ENCODE measurements at regions not wholly inside any gene's neighbourhood (a gene's known extent, or its start where the extent isn't known, plus 50 kb on each side); places are given as distances from the start of the nearest gene placed in this dataset.
"Not testable (repeated sequence)": the region's sequence is repeated elsewhere in the genome, so short reads cannot be mapped to it uniquely, and the experiment has no call there.

DNA sequence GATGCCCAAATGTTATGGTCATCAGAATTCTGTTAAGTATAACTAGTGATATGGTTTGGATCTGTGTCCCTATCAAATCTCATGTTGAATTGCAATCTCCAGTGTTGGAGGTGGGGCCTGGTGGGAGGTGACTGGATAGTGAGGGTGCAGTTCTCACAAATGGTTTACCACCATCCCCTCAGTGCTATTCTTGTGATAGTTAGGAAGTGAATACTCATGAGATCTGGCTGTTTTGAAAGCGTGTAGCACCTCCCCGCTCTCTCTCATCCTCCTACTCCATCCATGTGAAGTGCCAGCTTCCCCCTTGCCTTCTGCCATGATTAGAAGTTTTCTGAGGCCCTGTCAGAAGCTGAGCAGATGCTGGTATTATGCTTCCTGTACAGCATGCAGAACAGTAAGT, 359.5 kb downstream of the TMEM167A start:
- in situ Hi-C loops (cut with HindIII; ENCODE audit: low pct_unique_long_range_greater_than_20kb, low sequenced_read_pairs) = no loop called here
- Histone ChIP-seq H3K9me3 (ENCODE audit: control insufficient read depth, insufficient read depth, low read depth, low read length) (no peaks in the 10 kb centered on the region), H3K36me3 (ENCODE audit: control insufficient read depth, insufficient read depth, low read length) (no peaks in the 10 kb centered on the region), H3K27me3 (ENCODE audit: control insufficient read depth, insufficient read depth, low read length) (no peaks in the 10 kb centered on the region), H3K27ac (ENCODE audit: low read length) (no peak overlapping the region), H3K4me3 (ENCODE audit: low read depth in 2 of 2, low read length in 2 of 2) (no peak overlapping the region), H3K4me1 (ENCODE audit: control insufficient read depth, insufficient read depth, low read length) (no peaks in the 10 kb centered on the region)
- POLR2A ChIA-PET = no interaction called here
- intact Hi-C loops (cut with micrococcal nuclease; ENCODE audit: unreplicated experiment) = no loop called here
- DNase-seq (ENCODE audit: low read depth, low spot score) (no peak), ATAC-seq (no peak)
- BruUV-seq (replicated peaks) = no TSS peak
- no peak for TF ChIP-seq POLR2AphosphoS5 (IDR thresholded peaks at IDR 0.05; ENCODE audit: low read depth, low read length)
- TF ChIP-seq, protein P1, sequence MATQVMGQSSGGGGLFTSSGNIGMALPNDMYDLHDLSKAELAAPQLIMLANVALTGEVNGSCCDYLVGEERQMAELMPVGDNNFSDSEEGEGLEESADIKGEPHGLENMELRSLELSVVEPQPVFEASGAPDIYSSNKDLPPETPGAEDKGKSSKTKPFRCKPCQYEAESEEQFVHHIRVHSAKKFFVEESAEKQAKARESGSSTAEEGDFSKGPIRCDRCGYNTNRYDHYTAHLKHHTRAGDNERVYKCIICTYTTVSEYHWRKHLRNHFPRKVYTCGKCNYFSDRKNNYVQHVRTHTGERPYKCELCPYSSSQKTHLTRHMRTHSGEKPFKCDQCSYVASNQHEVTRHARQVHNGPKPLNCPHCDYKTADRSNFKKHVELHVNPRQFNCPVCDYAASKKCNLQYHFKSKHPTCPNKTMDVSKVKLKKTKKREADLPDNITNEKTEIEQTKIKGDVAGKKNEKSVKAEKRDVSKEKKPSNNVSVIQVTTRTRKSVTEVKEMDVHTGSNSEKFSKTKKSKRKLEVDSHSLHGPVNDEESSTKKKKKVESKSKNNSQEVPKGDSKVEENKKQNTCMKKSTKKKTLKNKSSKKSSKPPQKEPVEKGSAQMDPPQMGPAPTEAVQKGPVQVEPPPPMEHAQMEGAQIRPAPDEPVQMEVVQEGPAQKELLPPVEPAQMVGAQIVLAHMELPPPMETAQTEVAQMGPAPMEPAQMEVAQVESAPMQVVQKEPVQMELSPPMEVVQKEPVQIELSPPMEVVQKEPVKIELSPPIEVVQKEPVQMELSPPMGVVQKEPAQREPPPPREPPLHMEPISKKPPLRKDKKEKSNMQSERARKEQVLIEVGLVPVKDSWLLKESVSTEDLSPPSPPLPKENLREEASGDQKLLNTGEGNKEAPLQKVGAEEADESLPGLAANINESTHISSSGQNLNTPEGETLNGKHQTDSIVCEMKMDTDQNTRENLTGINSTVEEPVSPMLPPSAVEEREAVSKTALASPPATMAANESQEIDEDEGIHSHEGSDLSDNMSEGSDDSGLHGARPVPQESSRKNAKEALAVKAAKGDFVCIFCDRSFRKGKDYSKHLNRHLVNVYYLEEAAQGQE (IDR thresholded peaks at IDR 0.05; ENCODE audit: insufficient read depth in 1 of 2, low read depth in 2 of 2, low read length in 1 of 2) = no peak
- TF ChIP-seq SIN3A (IDR thresholded peaks at IDR 0.05; ENCODE audit: borderline replicate concordance, insufficient read depth, low read depth, low read length) = no peak
- TF ChIP-seq, protein P2, sequence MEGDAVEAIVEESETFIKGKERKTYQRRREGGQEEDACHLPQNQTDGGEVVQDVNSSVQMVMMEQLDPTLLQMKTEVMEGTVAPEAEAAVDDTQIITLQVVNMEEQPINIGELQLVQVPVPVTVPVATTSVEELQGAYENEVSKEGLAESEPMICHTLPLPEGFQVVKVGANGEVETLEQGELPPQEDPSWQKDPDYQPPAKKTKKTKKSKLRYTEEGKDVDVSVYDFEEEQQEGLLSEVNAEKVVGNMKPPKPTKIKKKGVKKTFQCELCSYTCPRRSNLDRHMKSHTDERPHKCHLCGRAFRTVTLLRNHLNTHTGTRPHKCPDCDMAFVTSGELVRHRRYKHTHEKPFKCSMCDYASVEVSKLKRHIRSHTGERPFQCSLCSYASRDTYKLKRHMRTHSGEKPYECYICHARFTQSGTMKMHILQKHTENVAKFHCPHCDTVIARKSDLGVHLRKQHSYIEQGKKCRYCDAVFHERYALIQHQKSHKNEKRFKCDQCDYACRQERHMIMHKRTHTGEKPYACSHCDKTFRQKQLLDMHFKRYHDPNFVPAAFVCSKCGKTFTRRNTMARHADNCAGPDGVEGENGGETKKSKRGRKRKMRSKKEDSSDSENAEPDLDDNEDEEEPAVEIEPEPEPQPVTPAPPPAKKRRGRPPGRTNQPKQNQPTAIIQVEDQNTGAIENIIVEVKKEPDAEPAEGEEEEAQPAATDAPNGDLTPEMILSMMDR (IDR thresholded peaks at IDR 0.05) = no peak
- no peak for TF ChIP-seq TCF7L2 (IDR thresholded peaks at IDR 0.05; ENCODE audit: low read depth, low read length)
- CTCF ChIA-PET = no interaction called here

DNA sequence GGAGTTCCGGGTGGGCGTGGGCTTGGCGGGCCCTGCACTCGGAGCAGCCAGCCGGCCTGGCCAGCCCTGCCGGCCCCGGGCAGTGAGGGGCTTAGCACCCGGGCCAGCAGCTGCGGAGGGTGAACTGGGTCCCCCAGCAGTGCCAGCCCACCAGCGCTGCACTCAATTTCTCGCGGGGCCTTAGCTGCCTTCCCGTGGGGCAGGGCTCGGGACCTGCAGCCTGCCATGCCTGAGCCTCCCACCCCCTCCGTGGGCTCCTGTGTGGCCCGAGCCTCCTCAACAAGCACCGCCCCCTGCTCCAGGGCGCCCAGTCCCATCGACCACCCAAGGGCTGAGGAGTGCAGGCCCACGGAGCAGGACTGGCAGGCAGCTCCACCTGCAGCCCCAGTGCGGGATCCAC, 362.5 kb downstream of the TMEM167A start:
- H3K36me3 ChIP-seq (ENCODE audit: control insufficient read depth, insufficient read depth, low read length); H3K9me3 ChIP-seq (ENCODE audit: control insufficient read depth, insufficient read depth, low read depth, low read length); POLR2A ChIA-PET; ATAC-seq; in situ Hi-C loops (cut with HindIII; ENCODE audit: low pct_unique_long_range_greater_than_20kb, low sequenced_read_pairs); H3K4me1 ChIP-seq (ENCODE audit: control insufficient read depth, insufficient read depth, low read length); DNase-seq (ENCODE audit: low read depth, low spot score); H3K4me3 ChIP-seq (ENCODE audit: low read depth in 2 of 2, low read length in 2 of 2); H3K27me3 ChIP-seq (ENCODE audit: control insufficient read depth, insufficient read depth, low read length); H3K27ac ChIP-seq (ENCODE audit: low read length); intact Hi-C loops (cut with micrococcal nuclease; ENCODE audit: unreplicated experiment); BruUV-seq (replicated peaks); CTCF ChIA-PET: not testable (repeated sequence)

DNA sequence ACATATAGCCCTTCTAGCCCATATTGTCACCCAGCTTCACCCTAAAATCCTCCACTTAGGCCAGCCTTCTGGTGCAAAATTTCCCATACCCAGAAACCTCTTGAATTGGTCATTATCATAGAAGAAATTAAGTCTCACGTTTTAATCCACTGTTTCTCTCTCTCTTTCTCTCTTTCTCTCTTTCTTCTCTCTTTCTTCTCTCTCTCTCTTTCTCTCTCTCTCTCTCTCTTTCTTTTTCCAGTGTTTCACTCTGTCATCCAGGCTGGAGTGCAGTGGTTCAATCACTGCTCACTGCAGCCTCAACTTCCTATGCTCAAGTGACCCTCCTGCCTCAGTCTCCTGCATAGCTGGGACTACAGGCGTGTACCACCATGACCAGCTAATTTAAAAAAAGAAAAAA, 363.4 kb downstream of the TMEM167A start:
- no TSS peak for BruUV-seq (replicated peaks)
- Histone ChIP-seq H3K27me3 (ENCODE audit: control insufficient read depth, insufficient read depth, low read length) (no peaks in the 10 kb centered on the region), H3K4me3 (ENCODE audit: low read depth in 2 of 2, low read length in 2 of 2) (no peak overlapping the region), H3K36me3 (ENCODE audit: control insufficient read depth, insufficient read depth, low read length) (no peaks in the 10 kb centered on the region), H3K4me1 (ENCODE audit: control insufficient read depth, insufficient read depth, low read length) (no peaks in the 10 kb centered on the region), H3K27ac (ENCODE audit: low read length) (no peak overlapping the region), H3K9me3 (ENCODE audit: control insufficient read depth, insufficient read depth, low read depth, low read length) (no peaks in the 10 kb centered on the region)
- intact Hi-C loops (cut with micrococcal nuclease; ENCODE audit: unreplicated experiment) = no loop called here
- ChIA-PET CTCF (no interaction called here), POLR2A (no interaction called here)
- TF ChIP-seq TCF7L2 (IDR thresholded peaks at IDR 0.05; ENCODE audit: low read depth, low read length) (no peak), SIN3A (IDR thresholded peaks at IDR 0.05; ENCODE audit: borderline replicate concordance, insufficient read depth, low read depth, low read length) (no peak), POLR2AphosphoS5 (IDR thresholded peaks at IDR 0.05; ENCODE audit: low read depth, low read length) (no peak)
- TF ChIP-seq, protein P1 (IDR thresholded peaks at IDR 0.05; ENCODE audit: insufficient read depth in 1 of 2, low read depth in 2 of 2, low read length in 1 of 2) = no peak
- TF ChIP-seq, protein P2 (IDR thresholded peaks at IDR 0.05) = no peak
- DNase-seq (ENCODE audit: low read depth, low spot score) (no peak), ATAC-seq (no peak)
- in situ Hi-C loops (cut with HindIII; ENCODE audit: low pct_unique_long_range_greater_than_20kb, low sequenced_read_pairs) = no loop called here
